HG02610 (cell line): ENCODE measurements at regions not wholly inside any gene's neighbourhood (a gene's known extent, or its start where the extent isn't known, plus 50 kb on each side); places are given as distances from the start of the nearest gene placed in this dataset.
"Not testable (repeated sequence)": the region's sequence is repeated elsewhere in the genome, so short reads cannot be mapped to it uniquely, and the experiment has no call there.

Experiments used
- ATAC-seq: cut with Tn5 transposase; IDR thresholded peaks from one replicate; pipeline ENCODE4 v1.9.1; 2021; ENCODE audit warnings: mild to moderate bottlenecking, moderate library complexity; ENCODE audit not compliant: unreplicated experiment

DNA sequence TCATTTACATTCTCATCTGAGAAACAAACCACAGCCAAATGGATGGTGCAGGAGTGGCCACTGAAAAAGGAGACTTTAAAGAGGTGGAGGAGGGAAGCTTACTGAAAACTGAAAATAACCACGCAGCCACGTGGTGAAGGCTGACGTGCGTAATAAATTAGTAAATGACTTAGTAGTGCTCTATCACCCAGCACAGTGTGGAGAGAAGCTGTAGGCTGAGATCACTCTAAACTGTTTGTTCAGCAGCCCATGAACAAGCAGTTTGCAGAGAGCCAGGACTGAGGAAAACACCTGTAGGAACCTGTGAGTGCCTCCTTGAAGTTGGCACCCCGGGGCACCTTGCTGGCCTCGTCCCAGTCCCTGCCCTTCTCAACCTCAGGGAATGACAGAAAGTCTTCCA, 193.0 kb downstream of the TXNL1 start:
- ATAC-seq: no peak

DNA sequence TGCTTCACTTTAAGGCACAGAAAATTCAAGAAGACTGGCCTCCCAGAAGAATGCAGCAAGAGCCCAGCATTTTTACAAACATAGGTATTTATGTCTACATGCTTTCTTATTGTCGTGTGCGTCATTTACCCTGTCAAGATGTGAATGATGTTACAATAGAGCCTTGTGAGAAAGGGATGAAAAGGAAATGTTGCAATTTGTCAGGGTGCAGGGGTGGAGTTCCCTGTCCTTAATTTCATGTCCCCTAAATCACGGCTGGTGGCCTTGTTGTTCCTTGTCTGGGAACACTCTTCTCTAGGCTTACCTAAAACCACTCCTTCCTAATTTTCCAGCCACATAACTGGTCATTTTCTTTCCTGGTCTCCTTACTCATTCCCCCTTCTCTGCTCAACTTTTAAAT, 194.2 kb downstream of the TXNL1 start:
- ATAC-seq: no peak

DNA sequence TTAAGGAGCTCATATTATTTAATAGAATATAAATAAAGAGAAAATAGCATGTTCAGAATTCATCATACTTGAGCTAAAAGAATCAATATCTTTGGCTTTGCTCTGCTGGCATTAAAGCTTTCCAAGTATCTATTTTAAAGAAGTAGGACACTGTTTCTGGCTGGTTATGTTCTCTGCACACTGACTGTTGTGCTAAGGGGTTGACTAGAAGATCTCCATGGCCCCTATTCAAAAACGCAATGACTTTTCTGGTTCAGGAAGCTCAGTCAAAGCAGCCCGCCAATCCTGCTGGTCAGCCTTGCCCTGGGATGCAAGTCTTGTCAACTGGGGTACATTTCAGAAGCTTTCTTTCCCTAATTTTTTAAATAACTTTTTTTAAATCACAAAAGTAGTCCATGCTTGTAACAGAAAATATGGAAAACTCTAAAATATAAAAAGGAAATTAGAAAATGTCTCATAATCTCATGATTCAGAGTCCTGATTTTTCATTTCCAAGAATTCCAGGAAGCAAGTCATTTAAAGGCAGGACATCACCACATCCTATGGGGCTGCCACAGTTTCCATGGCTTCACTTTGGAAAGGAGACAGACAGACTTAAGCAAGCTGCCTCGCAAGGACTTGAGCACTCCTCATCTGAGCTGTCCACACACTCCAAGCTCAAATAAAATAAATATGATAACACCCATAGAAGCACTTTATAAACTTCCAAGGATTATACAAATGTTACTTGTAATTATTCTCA, 195.1 kb downstream of the TXNL1 start:
- ATAC-seq: no peak

DNA sequence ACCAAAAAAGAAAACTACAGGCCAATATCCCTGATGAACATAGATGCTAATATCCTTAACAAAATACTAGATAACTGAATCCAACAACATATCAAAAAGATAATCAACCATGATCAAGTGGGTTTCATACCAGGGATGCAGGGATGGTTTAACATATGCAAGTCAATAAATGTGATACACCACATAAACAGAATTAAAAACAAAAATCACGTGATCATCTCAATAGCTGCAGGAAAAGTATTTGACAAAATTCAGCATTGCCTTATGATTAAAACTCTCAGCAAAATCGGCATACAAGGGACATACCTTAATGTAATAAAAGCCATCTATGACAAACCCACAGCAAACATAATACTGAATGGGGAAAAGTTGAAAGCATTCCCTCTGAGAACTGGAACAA, 199.9 kb downstream of the TXNL1 start:
- ATAC-seq: not testable (repeated sequence)

DNA sequence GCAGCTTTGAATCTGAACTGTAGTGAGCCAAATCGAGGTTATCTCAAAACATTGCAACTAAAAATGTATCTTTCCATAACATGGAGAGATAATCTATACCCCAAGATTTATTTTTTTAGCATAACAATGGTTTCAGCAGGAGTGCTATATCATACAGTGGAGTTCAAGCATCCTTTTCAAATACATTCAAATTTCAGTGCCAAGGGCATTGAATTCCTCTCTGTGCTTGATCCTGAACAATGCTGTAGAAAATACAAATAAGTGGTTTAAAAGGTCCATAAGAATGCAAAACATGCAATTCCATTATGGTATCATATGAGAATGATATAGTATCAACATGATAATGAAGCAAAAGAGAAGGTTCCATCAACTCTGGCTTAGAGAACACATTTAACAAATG, 201.7 kb downstream of the TXNL1 start:
- ATAC-seq: no peak

DNA sequence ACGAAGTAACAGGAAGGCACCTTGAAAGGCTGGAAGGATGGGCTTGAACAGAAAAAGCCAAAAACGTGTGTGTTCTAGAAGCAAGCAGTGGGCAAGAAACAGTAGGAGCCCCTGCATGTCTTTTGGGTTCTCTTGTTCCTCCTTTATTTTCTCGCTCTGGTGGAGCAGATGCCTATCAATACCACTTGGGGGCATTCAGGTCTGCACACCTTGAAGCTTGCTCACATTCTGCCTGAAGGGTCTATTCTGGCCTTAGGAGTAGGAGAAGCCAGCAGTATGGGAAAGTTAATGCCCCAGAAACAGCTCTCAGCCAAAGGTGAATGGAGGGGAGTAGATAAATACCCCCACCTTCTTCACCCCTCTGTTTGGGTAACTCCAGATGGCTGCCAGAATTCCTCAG, 204.5 kb downstream of the TXNL1 start:
- no peak for ATAC-seq

DNA sequence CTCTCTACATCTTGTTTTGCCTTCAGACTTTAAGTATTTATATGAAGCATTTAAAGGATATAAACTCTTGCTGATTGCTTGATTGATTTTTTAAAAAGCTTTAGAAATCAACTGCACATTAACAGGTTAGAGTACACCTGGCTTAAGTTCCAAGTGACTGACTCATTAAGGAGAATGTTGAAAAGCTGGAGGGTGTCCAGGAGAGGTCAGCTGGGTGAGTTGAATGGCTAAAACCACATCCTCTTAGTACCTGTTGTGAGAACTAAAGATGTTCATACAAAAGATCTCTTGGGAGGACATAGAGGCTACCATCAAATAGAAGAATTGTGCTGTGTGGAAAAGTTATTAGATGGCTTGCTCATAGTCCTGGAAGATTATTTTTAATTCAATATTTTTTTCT, 206.8 kb downstream of the TXNL1 start:
- ATAC-seq: no peak

DNA sequence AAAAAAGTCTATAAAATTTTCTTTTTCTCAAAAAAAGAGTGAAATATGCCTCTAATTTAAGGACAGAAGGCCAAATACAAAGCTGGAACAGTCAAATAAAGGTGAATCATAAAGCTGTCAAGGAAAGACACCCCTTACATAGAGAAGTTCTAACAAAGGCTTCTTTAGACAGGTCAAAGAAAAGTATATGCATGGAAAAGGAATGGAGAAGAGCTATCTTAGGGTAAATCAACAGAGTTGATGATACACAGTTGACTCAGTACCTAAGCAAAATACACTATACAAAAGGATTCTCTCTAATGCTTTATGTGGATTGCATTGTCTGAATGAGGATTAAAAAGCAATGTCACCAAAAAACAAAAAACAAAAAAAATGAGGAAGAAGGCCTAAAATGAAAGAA, 214.8 kb downstream of the TXNL1 start:
- ATAC-seq: no peak

DNA sequence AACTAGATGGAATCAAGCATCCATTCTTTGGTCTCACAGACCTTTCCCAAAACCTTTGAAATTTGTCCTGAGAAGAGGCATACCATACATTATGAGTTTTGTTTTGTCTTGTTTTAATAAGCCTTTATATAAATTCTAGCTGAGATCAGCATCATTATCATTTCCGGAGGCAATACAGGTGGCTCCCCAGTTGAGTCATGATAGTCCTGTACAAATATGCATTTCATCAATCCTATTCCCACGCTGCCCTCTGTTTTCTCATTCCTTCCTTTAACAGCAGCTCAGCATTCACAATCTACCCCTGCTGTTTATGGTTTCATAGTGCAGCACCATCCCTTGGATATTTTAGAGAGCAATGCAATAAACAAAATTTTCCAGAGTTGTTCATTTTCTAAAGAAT, 216.7 kb downstream of the TXNL1 start:
- no peak for ATAC-seq

DNA sequence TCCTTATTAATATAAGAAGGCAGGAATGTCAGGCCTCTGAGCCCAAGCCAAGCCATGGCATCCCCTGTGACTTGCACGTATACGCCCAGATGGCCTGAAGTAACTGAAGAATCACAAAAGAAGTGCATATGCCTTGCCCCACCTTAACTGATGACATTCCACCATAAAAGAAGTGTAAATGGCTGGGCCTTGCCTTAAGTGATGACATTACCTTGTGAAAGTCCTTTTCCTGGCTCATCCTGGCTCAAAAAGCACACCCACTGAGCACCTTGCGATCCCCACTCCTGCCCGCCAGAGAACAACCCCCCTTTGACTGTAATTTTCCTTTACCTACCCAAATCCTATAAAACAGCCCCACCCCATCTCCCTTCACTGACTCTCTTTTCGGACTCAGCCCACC, 217.5 kb downstream of the TXNL1 start:
- not testable (repeated sequence) for ATAC-seq

DNA sequence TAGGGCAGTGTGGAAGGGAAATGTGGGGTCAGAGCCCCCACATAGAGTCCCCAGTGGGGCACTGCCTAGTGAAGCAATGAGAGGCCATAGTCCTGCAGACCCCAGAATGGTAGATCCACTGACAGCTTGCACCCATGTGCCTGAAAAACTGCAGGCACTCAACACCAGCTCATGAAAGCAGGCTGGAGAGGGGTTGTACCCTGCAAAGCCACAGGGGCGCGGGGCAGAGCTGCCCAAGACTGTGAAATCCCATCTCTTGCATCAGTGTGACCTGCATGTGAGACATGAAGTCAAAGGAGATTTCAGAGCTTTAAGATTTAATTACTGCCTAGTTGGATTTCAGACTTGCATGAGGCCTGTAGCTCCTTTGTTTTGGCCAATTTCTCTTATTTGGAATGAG, 224.0 kb downstream of the TXNL1 start:
- ATAC-seq: no peak

DNA sequence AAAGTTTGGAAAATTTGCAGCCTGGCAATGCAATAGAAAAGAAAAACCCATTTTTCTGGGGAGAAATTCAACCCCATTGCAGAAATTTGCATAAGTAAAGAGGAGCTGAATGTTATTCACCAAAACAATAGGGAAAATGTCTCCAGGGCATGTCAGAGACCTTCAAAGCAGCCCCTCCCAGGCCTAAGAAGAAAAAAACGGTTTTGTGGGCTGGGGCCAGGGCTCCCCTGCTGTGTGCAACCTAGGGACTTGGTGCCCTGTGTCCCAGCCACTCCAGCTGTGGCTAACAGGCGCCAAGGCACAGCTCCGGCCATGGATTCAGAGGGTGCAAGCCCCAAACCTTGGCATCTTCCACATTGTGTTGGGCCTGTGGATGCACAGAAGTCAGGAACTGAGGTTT, 224.5 kb downstream of the TXNL1 start:
- ATAC-seq: no peak

DNA sequence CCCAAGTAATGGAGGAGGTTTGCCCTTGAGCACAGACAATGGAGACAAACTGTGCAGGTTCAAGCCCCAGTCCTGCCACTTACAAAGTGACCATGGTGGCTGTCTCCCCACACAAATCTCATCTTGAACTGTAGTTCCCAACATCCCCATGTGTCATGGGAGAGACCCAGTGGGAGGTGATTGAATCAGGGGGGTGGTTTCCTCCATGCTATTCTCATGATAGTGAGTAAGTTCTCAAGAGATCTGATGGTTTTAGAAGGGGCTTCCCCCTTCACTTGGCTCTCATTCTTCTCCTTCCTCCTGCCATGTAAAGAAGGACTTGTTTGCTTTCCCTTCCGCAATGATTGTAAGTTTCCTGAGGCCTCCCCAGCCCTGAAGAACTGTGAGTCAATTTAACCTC, 225.4 kb downstream of the TXNL1 start:
- ATAC-seq: no peak

DNA sequence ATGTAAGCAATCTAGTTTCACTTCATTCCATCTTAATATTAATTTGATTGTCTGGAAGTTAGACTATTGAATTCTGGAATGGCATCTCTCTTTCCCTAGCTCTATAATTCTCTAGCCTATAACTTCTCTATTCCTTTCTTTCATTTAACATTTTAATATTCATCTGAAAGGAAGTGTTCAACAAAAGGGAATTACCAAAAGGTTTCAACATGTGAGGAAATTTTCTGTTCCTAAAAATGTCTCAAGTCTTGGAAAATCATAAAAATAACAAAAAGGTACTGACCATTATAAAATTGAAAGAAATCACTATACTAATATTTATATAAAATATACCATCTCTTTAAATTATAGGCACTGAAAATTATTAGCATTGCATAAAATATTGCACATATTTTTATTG, 228.7 kb downstream of the TXNL1 start:
- ATAC-seq: no peak

DNA sequence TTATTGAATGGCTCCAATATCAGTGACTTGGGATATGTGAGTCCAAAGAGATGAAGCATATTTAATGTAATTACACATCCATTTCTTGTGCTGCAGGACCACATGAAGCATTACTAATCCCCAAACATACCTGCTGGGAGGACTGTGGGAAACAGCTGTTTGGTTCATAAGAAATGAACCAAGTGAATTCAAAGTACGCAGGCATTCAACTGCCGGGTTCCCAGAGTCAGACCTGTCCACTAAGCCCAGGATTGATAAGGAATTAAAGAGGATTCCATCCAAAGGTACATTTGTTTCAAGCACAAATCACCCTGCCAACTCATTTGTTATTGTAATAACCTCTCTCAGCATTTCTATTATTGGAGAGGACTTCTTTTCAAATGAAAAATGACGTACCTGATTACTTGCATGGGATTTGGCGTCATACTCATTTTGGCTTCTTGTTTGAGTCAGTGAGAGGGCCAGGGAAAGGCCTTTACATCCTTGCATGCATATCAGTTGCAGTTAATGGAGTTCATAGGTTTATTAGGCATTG, 230.7 kb downstream of the TXNL1 start:
- no peak for ATAC-seq

DNA sequence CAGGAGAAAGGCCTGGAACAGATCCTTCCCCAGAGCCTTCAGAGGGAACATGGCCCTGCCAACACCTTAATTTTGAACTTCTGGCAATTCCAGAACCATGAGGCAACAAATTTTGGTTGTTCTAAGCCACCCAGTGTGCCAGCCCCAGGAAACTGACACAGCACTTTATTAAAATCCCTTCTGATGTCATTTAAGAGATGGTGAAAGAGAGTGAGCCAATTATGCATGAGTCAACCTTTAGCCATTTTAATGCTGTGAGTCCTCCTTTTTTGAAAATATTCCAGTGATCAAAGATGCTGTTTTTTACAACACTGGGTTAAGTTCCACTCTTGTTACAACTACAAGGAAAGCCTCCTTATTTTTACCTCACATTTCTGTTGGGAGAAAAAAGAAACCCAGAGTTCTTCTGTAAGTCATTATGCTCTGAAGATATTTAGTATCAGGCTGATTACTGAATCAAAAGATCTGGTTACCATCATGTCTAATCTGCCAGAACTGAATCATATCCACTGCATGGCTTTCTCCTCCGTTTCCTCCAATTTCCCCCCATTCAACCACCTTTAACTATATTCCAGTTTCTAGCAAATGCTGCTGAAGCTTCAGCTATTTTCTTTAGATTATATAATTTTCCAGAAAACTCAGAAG, 235.4 kb downstream of the TXNL1 start:
- ATAC-seq: no peak

DNA sequence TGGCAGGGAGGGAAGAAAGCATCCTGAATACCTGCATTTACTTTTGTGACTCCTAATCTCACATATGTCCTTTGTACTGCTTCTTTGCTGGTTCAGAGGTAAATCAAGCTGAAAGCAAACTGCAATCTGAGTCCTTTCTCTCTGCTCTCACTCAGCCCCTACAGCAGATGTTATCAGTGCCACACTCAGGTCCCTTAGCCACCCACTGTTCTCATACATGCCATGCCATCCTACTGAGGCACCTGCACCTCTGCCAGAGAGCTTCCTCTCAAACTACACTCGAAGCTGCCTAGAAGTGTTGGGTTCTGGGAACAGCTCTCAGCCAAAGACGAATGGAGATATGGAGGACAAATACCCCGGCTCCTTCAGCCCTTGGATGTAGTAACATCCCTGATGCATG, 244.5 kb downstream of the TXNL1 start:
- ATAC-seq: no peak

DNA sequence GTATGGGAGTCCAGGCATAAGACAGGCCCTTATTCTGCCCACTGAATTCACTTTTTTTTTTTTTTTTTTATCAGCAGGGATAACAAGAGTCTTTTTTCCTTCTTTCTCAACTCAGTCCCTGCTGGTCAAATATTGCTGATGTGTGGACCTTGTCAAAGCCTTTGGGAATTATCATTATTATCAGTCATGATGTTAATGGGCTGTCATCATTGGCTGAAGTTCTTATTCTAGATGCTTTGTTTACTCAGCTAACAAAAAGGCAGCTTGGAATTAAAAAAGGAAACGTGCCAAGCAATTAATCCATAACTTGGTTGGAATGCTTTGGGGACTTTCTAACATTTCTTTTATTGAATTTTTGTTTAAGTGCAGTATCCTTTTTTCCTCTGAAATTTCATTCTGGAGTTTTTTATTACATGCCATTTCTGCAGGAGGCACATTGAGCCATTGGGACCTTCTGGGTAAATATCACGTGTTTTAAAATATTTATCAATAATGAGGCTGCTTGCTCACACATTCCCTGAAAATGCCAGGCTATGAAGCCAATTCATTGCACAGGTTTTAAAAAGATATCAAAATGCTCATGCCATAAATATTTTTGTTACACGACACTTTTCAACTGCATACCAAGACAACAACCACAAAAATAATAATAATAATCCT, 246.3 kb downstream of the TXNL1 start:
- no peak for ATAC-seq

DNA sequence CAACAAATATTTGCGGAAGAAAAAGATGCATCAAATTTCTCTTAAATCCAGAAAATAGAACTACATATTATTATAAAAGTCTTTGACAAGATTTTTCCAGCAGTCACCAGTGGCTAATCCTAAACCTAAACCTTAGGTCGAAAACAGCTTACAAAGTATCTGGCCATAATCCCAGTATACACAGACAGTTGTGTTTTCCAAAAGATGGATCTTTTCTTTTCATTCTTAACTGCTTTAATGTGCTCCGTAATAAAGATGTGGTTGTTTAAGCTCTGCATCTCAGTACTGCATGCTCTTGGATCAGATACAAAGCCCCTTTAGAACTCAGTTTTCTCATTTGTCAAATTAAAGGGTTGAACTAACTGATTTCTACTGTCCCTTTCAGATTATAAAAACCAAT, 247.8 kb downstream of the TXNL1 start:
- no peak for ATAC-seq

DNA sequence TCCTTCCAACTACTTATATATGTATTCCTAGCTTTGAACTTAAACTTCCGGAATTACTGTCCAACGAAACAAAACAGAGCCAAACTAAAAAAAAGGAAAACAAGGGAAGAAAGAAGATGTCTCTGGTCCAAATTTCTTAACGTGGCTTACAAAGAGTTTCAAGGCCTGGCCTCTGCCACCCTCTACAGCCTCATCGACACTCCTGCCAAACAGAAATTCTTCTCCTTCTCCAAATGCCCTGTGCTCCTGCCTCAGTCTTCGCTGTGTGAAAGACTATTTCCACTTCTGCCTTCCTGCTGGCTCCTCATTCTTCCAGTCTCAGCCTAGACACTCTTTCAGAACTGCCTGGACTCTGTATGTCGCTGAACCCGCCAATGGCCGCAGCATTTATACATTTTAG, 249.2 kb downstream of the TXNL1 start:
- no peak for ATAC-seq

DNA sequence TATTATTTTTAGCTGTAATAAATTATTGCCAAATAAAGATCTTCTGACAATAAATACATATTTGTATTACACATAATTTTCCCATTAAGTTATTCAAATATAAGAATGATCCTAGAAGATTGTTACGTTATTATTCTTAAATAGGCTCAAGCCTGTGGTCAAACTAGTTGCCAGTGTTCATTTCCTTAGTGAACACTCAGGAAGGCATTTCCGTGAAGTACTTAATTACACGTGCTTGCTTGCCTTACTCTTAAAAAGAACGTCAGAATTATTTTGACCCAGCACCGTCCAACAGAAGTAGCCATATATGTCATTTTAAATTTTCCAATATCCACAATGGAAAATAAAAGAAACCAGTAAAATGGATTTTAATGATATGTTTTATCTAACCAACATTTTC, 249.8 kb downstream of the TXNL1 start:
- ATAC-seq: no peak

DNA sequence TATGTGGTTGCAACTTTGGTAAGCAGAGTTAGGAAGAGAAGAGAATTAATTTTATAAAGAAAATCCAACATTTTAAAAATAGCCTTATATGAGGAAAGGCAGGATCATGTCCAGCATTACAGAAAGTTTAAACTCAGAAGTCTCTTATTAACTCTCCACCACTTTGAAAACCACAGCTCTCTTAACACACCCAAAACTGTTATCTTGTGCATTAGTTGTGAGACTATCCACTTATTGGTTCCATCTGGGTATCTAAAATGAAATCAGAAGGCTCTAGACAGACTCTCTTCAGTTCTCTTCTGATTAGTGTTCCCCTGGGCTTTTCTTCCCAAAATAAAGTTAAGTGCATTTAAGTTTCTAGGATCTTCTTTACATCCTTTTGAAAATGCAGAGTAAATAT, 251.5 kb downstream of the TXNL1 start:
- ATAC-seq: no peak
